GM12892 (cell line): ENCODE measurements at regions not wholly inside any gene's neighbourhood (a gene's known extent, or its start where the extent isn't known, plus 50 kb on each side); places are given as distances from the start of the nearest gene placed in this dataset.

ENCODE experiments used
- DNase-seq: peaks from one replicate; pipeline ENCODE4 v3.0.0; 2011; ENCODE audit not compliant: insufficient read length
- FAIRE-seq: peaks from 2 replicates; lab custom pipeline; 2011; peaks lifted over from hg19 to GRCh38; lab: Jason Lieb, UNC
- POLR2A ChIP-seq: IDR thresholded peaks from 2 replicates; pipeline ENCODE4 v1.6.1; 2011; ENCODE audit warnings: low read depth, low read length, control low read depth
- POLR2AphosphoS5 ChIP-seq: IDR thresholded peaks from 2 replicates; pipeline ENCODE4 v1.6.1; 2011; ENCODE audit warnings: low read depth, low read length, control low read depth
- TAF1 ChIP-seq: IDR thresholded peaks from 2 replicates; pipeline ENCODE4 v1.6.1; 2011; ENCODE audit warnings: low read depth, mild to moderate bottlenecking, control low read depth, low read length, borderline replicate concordance

DNA sequence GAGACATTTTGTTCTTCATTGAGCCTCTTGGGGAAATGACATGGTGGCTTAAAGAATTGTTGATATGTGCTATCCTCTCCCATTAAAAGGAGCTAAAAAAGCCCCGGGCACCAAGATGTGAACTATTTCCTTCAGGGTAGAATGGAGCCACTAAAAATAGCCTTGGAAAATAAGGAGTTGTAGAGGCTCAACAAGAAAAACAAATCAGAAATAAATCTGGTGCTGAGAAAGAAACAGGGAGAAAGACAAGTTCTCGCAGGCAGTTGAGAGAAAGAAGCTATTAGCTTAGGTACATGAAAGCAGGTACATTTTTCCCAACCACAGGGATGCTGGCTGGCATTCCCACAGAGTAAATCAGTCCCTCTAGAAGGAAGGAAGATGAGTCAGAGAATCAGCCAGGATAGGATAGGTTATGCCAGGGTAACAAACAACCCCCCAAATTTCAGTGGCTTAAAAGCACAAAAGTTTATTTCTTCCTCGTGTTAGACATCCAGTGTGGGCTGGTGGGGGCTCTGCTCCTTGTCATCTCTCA is 134.6 kb upstream of the ADRA1B start:
- TF ChIP-seq POLR2AphosphoS5 (no peak), TAF1 (no peak), POLR2A (no peak)
- DNase-seq = no peak
- FAIRE-seq = no peak

DNA sequence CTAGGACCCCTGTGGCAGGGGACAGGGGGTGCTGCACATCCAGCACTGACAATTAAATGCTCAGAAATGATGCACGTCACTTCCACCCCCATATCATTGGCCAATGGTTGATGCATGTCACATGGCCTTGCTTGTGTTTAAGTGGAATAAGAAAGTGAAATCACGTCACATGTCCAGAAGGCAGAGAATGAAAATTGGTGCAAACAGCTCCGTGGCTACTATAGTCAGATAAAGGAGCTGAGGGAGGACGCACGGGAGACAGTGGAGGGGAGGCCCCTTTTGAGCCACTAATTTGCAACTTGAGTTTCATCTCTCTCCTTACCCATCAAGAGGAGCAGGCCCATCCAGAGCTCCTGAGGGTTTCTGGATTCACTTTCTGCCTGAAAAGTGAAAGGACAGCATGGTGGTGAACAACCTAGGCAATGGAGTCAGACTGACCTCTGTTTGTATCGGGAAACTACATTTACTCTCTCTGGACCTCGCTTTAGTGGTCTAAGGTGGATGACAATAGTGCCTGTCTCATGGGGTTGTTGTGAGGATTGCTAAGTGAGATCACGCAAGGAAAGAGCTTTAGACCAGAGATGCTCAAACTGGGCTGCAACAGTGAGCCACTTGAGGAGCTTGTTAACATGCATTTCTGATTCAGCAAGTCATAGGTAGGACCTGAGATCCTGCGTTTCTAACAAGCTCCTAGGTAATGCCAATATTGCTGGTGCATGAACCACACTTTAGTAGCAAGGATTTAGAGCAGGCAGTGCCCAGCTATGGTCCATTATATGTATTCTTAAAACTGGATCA is 133.9 kb upstream of the ADRA1B start:
- DNase-seq (no peak), FAIRE-seq (no peak)
- TF ChIP-seq POLR2AphosphoS5 = no peak
- TF ChIP-seq TAF1 = no peak
- no peak for TF ChIP-seq POLR2A

DNA sequence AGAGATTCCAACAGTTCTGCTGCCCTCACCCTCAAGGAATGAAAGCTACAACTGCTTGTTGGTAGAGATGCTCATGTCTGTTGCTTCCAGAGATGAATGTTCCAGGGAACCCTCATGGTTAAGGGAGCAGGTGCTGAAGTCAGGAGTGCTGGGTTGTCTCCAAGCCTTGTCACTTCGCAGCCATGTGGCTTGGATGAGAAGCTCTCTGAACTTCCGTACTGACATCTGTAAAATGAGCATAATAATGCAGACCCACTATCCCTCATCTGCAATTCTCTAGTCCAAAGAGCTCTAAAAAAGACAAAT is 133.3 kb upstream of the ADRA1B start:
- TF ChIP-seq POLR2A (no peak), POLR2AphosphoS5 (no peak), TAF1 (no peak)
- no peak for DNase-seq
- no peak for FAIRE-seq

DNA sequence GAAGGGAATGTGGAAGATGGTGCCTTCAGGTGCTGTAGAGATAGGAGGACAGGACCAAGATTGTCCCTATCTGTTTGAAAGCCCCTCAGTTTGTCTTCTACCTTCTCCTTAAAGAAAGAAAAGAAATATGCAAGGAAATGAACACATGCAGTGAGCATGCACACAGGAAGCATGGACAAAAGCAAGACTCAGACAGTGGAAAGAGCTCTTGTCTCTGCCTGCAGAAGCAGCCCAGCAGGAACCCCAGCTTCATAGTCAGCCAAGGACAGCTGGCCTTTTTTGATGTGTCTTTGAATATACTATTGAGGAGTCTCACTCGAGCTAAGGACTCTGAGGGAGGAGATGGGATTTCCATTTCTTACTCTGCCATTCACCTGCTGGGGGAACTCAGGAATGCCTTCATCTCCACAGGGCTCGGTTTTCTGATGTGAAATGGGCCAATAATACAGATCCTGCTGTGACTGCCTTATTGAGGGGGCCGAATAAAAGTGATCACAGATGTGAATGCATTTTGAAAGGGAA is 132.5 kb upstream of the ADRA1B start:
- TF ChIP-seq TAF1 (no peak), POLR2AphosphoS5 (no peak), POLR2A (no peak)
- no peak for DNase-seq
- FAIRE-seq = no peak

DNA sequence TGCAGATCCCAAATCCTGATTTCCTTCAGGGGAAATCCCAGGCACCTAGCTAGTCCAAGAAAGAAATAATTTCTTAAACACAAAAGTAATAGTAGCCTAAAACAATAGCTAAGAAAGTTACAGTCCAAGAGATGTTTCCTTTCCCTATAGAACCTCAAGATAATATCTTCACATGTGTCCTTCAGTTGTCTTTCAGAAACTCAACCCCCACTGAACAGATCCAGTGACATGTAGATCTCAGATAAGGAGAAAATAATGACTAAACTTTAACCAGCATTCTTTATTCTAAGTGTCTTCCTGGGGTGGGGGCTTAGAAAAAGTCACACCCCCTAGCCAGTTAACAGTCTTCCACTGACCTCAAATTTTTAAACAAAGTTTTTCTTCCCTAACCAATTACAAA is 131.3 kb upstream of the ADRA1B start:
- no peak for TF ChIP-seq TAF1
- no peak for TF ChIP-seq POLR2A
- TF ChIP-seq POLR2AphosphoS5 = no peak
- no peak for FAIRE-seq
- no peak for DNase-seq

DNA sequence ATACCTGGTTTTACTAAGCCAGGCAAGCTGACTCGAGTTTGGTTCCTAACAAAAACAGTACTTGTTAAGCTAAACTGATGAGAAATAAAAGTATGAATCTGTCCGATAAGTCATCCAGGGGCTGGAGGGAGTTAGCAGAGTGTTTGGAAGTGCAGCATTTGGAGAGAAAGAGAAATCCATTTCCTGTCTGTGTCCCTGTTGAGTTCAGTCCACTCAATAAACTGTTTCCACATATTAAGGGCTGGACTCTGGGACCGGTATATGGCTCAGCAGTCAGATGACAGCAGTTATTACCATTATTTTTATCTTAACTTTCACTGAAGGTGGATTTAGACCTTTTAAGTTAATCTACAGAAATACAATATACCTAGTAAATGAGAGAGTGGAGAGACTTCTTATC is 130.6 kb upstream of the ADRA1B start:
- TF ChIP-seq POLR2A = no peak
- no peak for TF ChIP-seq POLR2AphosphoS5
- no peak for TF ChIP-seq TAF1
- FAIRE-seq = no peak
- no peak for DNase-seq

DNA sequence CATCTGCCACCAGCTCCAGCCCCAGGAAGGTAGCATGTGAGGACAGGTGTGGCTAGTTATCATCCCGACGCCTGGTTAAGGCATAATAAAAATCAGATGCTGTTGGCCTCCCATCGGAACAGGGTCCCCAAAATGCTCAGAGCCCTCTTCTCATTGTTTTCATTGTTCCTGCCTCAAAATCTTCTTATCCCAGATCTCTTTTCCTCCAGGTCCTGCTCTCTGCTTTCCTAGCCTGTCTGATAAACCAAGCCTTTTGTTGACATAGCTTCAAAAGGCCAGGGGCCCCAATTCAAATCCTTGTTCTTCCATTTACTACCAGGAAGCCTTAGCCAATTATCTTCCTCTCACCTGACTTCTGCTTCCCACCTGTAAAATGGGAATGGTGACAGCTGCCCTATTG is 130.1 kb upstream of the ADRA1B start:
- DNase-seq (no peak), FAIRE-seq (no peak)
- no peak for TF ChIP-seq POLR2A
- no peak for TF ChIP-seq POLR2AphosphoS5
- no peak for TF ChIP-seq TAF1

DNA sequence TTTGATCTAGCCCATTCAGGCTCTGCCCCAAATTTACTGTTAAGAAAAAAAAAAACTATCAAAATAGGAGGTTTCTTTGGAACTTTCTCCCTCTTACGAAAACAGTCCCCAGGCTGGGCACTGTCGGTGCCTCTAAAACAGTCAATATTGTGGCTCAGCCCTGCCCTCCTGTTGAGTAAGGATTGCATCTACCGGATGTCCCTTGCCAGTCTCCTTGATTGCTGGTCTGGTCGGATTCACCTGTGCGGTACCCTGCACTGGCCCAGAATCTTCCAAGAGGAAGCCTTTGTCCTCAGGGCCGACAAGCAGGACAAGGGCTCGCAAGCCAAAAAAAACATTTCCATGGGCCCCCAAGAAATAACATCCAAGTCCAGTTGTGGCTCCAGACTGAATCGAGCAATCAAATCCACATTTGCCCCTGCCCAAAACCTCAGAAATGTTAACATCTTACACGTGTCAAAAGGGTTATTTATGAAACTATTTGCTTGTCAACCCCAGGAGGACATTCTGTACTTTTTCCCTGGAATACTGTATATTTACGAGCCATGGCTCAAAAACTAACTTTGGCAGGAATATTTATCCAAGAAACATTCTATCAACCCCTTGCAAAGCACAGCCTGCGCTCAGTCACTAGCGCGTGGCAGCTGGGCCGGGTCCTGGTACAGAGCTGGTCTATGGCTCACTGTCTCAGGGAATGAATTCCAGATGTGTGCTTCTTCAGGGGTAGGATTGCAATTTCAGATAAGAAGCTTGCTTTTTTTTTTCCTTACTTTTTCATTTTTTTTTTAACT is 129.2 kb upstream of the ADRA1B start:
- DNase-seq (no peak), FAIRE-seq (no peak)
- TF ChIP-seq POLR2AphosphoS5 (no peak), POLR2A (no peak), TAF1 (no peak)

DNA sequence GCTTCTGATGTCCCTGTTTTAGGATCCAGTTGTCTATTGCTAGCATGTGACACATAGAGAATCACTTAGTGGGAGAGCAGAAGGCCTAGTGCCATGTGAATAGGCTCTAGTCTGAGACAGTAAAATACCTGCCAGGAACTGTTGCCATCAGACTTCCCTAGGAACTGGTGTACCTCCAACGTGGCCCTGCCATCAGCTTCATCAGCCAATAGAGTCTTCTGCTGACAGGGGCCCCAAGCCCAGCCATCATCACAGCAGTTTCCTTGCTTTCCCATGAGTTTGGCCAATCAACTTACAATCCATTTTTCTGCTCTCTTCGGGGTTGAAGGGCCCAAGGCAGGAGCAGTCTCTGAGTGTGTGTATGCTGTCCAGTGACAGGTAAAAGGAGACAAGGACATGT is 128.4 kb upstream of the ADRA1B start:
- no peak for FAIRE-seq
- TF ChIP-seq POLR2A (no peak), TAF1 (no peak), POLR2AphosphoS5 (no peak)
- DNase-seq = no peak

DNA sequence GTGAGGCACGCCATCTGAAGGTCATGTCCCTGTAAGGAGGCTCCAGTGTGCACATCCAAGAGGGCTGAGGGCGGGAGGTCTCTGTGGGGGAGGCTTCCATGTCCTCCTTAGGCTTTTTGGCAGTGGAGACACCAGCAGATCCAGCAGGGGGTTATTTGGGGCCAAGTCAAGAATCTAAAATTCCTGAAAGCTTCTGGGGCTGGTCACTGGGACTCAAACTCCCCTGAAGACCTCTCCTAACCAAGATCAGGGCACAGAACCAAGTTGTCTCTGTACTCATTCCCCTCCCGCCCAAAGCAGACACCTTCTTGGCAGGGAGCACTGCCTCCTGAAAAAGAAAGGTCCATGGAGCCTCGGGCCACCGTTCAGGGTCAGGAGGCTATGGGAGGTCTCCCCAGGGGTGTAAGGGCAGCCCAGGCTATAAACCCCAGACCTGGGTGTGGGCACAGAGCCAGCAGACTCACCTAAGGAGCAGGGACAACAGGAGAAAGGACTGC is 127.4 kb upstream of the ADRA1B start:
- FAIRE-seq (no peak), DNase-seq (no peak)
- no peak for TF ChIP-seq TAF1
- no peak for TF ChIP-seq POLR2A
- no peak for TF ChIP-seq POLR2AphosphoS5

DNA sequence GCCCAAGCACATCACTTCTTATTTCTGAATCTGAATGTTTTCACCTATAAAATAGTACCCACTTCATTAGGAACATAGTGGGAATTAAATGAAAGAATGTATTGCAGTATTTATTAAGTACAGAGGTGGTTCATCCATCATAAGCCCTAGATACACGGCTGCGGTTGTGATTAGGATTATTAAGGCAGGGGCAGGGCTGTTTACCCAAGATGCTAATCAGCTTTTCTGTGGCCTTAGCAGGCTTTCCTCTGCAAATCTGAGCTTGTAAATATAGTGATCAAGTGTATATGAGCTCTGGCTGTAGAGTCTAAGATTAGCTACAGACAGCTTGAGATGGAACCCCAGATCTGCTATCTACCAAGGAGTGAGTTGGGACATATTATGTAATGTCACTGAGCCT is 124.1 kb upstream of the ADRA1B start:
- TF ChIP-seq TAF1 (no peak), POLR2A (no peak), POLR2AphosphoS5 (no peak)
- no peak for DNase-seq
- no peak for FAIRE-seq
